HepG2 (cell line): ENCODE measurements at regions not wholly inside any gene's neighbourhood (a gene's known extent, or its start where the extent isn't known, plus 50 kb on each side); places are given as distances from the start of the nearest gene placed in this dataset.

Source experiments
- ATAC-seq: fragments of 200-7000 bp; cut with Tn5 transposase; 3 replicates; pipeline ENCODE4 v1.9.1; 2020; ENCODE audit warnings: mild to moderate bottlenecking, moderate library complexity
- BruUV-seq: library from RNA; stranded (reverse); fragments of 400-500 nt; replicated peaks from 2 replicates; lab custom pipeline; 2021; lab: Mats Ljungman, UMichigan
- CTCF ChIA-PET: fragments of 300-600 bp; formaldehyde crosslinking; extraction: SDS; loops from one replicate; lab custom pipeline; 2021; ENCODE audit warnings: low total read pairs, inconsistent platforms, low intra/inter-chr PET ratio; lab: Yijun Ruan, JAX
- POLR2A ChIA-PET: fragments of 350-600 bp; sonication (Branson Sonifier 250); formaldehyde crosslinking; loops from one replicate; lab custom pipeline; 2020; ENCODE audit warnings: antibody characterized with exemption, inconsistent platforms; lab: Yijun Ruan, JAX
- DNase-seq: peaks from one replicate; pipeline ENCODE4 v3.0.0-alpha.2; 2015; ENCODE audit warnings: low spot score
- FAIRE-seq: peaks from 3 replicates; lab custom pipeline; 2011; peaks lifted over from hg19 to GRCh38; lab: Jason Lieb, UNC
- H2AFZ ChIP-seq: one replicate; pipeline ENCODE4 v1.6.1; 2011; ENCODE audit warnings: low read length, inconsistent platforms
- H3K27ac ChIP-seq: fragments of 300-600 bp; 3 replicates; pipeline ENCODE4 v1.8.0; 2011; ENCODE audit warnings: mixed run types, mild to moderate bottlenecking, mixed read lengths, low read length, inconsistent platforms; ENCODE audit not compliant: insufficient read depth; ENCODE audit errors: extremely low read length
- H3K27me3 ChIP-seq, 2 experiments: fragments of 200-600 bp in 1 of 2; 2 replicates in 1 of 2; 3 replicates in 1 of 2; pipeline versions ENCODE4 v1.6.0 to v1.8.0; 2011; ENCODE audit warnings: low read length in 2 of 2, mild to moderate bottlenecking in 2 of 2, moderate library complexity in 2 of 2, inconsistent platforms in 1 of 2; ENCODE audit not compliant: insufficient read depth in 2 of 2, control insufficient read depth in 1 of 2
- H3K36me3 ChIP-seq, 2 experiments: fragments of 200-600 bp in 1 of 2; replicated peaks in 1 of 2; 2 replicates in 1 of 2; 3 replicates in 1 of 2; pipeline versions ENCODE4 v1.5.1 to v1.8.0; 2011; ENCODE audit warnings: low read length in 2 of 2, inconsistent platforms in 1 of 2; ENCODE audit not compliant: insufficient read depth in 2 of 2, control insufficient read depth in 1 of 2
- H3K4me1 ChIP-seq: 2 replicates; pipeline ENCODE4 v1.5.1; 2012; ENCODE audit warnings: low read length, inconsistent platforms; ENCODE audit not compliant: insufficient read depth
- H3K4me2 ChIP-seq: 2 replicates; pipeline ENCODE4 v1.6.0; 2011; ENCODE audit warnings: low read depth, low read length, inconsistent platforms
- H3K4me3 ChIP-seq, 3 experiments: fragments of 200-600 bp in 1 of 3; sonication (generic), shearing (Covaris generic) in 1 of 3; replicated peaks in 1 of 3; 2 replicates each; pipeline ENCODE4 v1.5.1; 2011 to 2016; ENCODE audit warnings: low read length in 3 of 3, inconsistent platforms in 2 of 3, low read depth in 2 of 3, mild to moderate bottlenecking in 2 of 3, control low read depth in 1 of 3, mixed read lengths in 1 of 3; ENCODE audit not compliant: insufficient read depth in 1 of 3
- H3K79me2 ChIP-seq: one replicate; pipeline ENCODE4 v1.6.1; 2011; ENCODE audit warnings: low read length, inconsistent platforms; ENCODE audit not compliant: insufficient read depth
- H3K9ac ChIP-seq: 2 replicates; pipeline ENCODE4 v1.6.0; 2011; ENCODE audit warnings: mild to moderate bottlenecking, low read depth, low read length, inconsistent platforms; ENCODE audit not compliant: insufficient read depth
- H3K9me3 ChIP-seq: 2 replicates; pipeline ENCODE4 v1.5.1; 2012; ENCODE audit warnings: mild to moderate bottlenecking, low read length
- H4K20me1 ChIP-seq: 2 replicates; pipeline ENCODE4 v1.6.0; 2011; ENCODE audit warnings: inconsistent platforms, mild to moderate bottlenecking, low read length, moderate library complexity; ENCODE audit not compliant: insufficient read depth
- AHR ChIP-seq: IDR thresholded peaks from 2 replicates; pipeline ENCODE4 v1.6.1; 2018; ENCODE audit warnings: missing genetic modification reagents, missing compliant biosample characterization
- CAMTA2 ChIP-seq: sonication (generic); formaldehyde crosslinking; IDR thresholded peaks from 2 replicates; pipeline ENCODE4 v1.4.0; 2020; ENCODE audit warnings: mild to moderate bottlenecking, missing genetic modification reagents, borderline replicate concordance
- EEA1 ChIP-seq: sonication (generic); formaldehyde crosslinking; IDR thresholded peaks from 2 replicates; pipeline ENCODE4 v1.5.1; 2020; ENCODE audit warnings: mild to moderate bottlenecking, missing genetic modification reagents, borderline replicate concordance
- ETV6 ChIP-seq: sonication (generic); formaldehyde crosslinking; conservative IDR thresholded peaks from 2 replicates; pipeline ENCODE4 v1.4.0; 2020; ENCODE audit warnings: missing genetic modification reagents
- FOSL1 ChIP-seq: sonication (generic); formaldehyde crosslinking; IDR thresholded peaks from 2 replicates; pipeline ENCODE4 v1.9.0; 2021; ENCODE audit warnings: missing genetic modification reagents, borderline replicate concordance
- HMG20B ChIP-seq: conservative IDR thresholded peaks from 2 replicates; pipeline ENCODE4 v1.6.1; 2016; ENCODE audit warnings: missing genetic modification reagents, missing compliant biosample characterization
- HNRNPH1 ChIP-seq: fragments of 200-400 bp; formaldehyde crosslinking; optimal IDR thresholded peaks from 2 replicates; pipeline ENCODE3; 2017; ENCODE audit warnings: mild to moderate bottlenecking, low read depth, low read length
- MIER2 ChIP-seq: IDR thresholded peaks from 2 replicates; pipeline ENCODE4 v1.6.1; 2016; ENCODE audit warnings: missing biosample characterization, missing genetic modification reagents
- NR2F2 ChIP-seq: IDR thresholded peaks from 2 replicates; pipeline ENCODE4 v1.6.1; 2012; ENCODE audit warnings: low read depth, inconsistent platforms, borderline replicate concordance
- ZBTB7B ChIP-seq: sonication (generic); formaldehyde crosslinking; IDR thresholded peaks from 2 replicates; pipeline ENCODE4 v1.4.0; 2020; ENCODE audit warnings: missing genetic modification reagents
- ZNF260 ChIP-seq: sonication (generic); formaldehyde crosslinking; IDR thresholded peaks from 2 replicates; pipeline ENCODE4 v1.4.0; 2020; ENCODE audit warnings: missing genetic modification reagents, low read depth, mild to moderate bottlenecking, borderline replicate concordance
- ZNF614 ChIP-seq: IDR thresholded peaks from 2 replicates; pipeline ENCODE4 v1.6.1; 2018; ENCODE audit warnings: missing biosample characterization, missing genetic modification reagents, inconsistent platforms, borderline replicate concordance
- WGBS: methylation state at CpG from one replicate; pipeline ENCODE4 v1.1.6; 2017; ENCODE audit warnings: low lambda C conversion rate; 5-methylcytosine and 5-hydroxymethylcytosine counted together
- in situ Hi-C: cut with HindIII; loops from 2 replicates; pipeline ENCODE4 v1.10.0; 2017; ENCODE audit warnings: low pct_unique_long_range_greater_than_20kb; ENCODE audit not compliant: extremely low pct_ligation_motif_present
- intact Hi-C: fragments of 100-400 bp; cut with micrococcal nuclease; formaldehyde crosslinking; loops from one replicate; pipeline ENCODE4 v1.10.0; 2022; ENCODE audit not compliant: unreplicated experiment
- TF ChIP-seq, protein P1 (sequence below): sonication (generic); formaldehyde crosslinking; IDR thresholded peaks from 2 replicates; pipeline ENCODE4 v1.9.0; 2021; ENCODE audit warnings: mild to moderate bottlenecking, missing genetic modification reagents
- TF ChIP-seq, protein P2 (sequence below): sonication (generic); formaldehyde crosslinking; IDR thresholded peaks from 2 replicates; pipeline ENCODE4 v1.4.0; 2020; ENCODE audit warnings: missing genetic modification reagents, borderline replicate concordance

- intact Hi-C loops: no loop called here
- POLR2A ChIA-PET: no interaction called here
- no peaks in the 10 kb centered on the region for H4K20me1 ChIP-seq
- no peaks in the 10 kb centered on the region for H3K79me2 ChIP-seq
- ATAC-seq (no peak), DNase-seq (no peak), FAIRE-seq (no peak)
- 0 out of 5 replicates have a peak, but pooled peaks cover 0 to 4% of the 10 kb centered on the region in 2 experiments for H3K27me3 ChIP-seq
- no peak overlapping the region for H3K4me3 ChIP-seq
- H2AFZ ChIP-seq: peak overlapping the region; percentile 18
- CTCF ChIA-PET: no interaction called here
- no peak for TF ChIP-seq HMG20B (CRISPR knock-in tag)
- TF ChIP-seq HNRNPH1: no peak
- no peak for TF ChIP-seq ETV6
- TF ChIP-seq AHR (CRISPR knock-in tag): no peak
- no peak for TF ChIP-seq FOSL1 (CRISPR knock-in tag)
- no peak for TF ChIP-seq MIER2 (CRISPR knock-in tag)
- TF ChIP-seq, protein P1, sequence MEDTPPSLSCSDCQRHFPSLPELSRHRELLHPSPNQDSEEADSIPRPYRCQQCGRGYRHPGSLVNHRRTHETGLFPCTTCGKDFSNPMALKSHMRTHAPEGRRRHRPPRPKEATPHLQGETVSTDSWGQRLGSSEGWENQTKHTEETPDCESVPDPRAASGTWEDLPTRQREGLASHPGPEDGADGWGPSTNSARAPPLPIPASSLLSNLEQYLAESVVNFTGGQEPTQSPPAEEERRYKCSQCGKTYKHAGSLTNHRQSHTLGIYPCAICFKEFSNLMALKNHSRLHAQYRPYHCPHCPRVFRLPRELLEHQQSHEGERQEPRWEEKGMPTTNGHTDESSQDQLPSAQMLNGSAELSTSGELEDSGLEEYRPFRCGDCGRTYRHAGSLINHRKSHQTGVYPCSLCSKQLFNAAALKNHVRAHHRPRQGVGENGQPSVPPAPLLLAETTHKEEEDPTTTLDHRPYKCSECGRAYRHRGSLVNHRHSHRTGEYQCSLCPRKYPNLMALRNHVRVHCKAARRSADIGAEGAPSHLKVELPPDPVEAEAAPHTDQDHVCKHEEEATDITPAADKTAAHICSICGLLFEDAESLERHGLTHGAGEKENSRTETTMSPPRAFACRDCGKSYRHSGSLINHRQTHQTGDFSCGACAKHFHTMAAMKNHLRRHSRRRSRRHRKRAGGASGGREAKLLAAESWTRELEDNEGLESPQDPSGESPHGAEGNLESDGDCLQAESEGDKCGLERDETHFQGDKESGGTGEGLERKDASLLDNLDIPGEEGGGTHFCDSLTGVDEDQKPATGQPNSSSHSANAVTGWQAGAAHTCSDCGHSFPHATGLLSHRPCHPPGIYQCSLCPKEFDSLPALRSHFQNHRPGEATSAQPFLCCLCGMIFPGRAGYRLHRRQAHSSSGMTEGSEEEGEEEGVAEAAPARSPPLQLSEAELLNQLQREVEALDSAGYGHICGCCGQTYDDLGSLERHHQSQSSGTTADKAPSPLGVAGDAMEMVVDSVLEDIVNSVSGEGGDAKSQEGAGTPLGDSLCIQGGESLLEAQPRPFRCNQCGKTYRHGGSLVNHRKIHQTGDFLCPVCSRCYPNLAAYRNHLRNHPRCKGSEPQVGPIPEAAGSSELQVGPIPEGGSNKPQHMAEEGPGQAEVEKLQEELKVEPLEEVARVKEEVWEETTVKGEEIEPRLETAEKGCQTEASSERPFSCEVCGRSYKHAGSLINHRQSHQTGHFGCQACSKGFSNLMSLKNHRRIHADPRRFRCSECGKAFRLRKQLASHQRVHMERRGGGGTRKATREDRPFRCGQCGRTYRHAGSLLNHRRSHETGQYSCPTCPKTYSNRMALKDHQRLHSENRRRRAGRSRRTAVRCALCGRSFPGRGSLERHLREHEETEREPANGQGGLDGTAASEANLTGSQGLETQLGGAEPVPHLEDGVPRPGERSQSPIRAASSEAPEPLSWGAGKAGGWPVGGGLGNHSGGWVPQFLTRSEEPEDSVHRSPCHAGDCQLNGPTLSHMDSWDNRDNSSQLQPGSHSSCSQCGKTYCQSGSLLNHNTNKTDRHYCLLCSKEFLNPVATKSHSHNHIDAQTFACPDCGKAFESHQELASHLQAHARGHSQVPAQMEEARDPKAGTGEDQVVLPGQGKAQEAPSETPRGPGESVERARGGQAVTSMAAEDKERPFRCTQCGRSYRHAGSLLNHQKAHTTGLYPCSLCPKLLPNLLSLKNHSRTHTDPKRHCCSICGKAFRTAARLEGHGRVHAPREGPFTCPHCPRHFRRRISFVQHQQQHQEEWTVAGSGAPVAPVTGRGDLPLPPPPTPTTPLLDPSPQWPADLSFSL (CRISPR knock-in tag): no peak
- TF ChIP-seq ZNF614: no peak
- no peak for TF ChIP-seq NR2F2
- TF ChIP-seq EEA1 (CRISPR knock-in tag): no peak
- TF ChIP-seq ZBTB7B (CRISPR knock-in tag): no peak
- TF ChIP-seq, protein P2, sequence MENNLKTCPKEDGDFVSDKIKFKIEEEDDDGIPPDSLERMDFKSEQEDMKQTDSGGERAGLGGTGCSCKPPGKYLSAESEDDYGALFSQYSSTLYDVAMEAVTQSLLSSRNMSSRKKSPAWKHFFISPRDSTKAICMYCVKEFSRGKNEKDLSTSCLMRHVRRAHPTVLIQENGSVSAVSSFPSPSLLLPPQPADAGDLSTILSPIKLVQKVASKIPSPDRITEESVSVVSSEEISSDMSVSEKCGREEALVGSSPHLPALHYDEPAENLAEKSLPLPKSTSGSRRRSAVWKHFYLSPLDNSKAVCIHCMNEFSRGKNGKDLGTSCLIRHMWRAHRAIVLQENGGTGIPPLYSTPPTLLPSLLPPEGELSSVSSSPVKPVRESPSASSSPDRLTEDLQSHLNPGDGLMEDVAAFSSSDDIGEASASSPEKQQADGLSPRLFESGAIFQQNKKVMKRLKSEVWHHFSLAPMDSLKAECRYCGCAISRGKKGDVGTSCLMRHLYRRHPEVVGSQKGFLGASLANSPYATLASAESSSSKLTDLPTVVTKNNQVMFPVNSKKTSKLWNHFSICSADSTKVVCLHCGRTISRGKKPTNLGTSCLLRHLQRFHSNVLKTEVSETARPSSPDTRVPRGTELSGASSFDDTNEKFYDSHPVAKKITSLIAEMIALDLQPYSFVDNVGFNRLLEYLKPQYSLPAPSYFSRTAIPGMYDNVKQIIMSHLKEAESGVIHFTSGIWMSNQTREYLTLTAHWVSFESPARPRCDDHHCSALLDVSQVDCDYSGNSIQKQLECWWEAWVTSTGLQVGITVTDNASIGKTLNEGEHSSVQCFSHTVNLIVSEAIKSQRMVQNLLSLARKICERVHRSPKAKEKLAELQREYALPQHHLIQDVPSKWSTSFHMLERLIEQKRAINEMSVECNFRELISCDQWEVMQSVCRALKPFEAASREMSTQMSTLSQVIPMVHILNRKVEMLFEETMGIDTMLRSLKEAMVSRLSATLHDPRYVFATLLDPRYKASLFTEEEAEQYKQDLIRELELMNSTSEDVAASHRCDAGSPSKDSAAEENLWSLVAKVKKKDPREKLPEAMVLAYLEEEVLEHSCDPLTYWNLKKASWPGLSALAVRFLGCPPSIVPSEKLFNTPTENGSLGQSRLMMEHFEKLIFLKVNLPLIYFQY (CRISPR knock-in tag): no peak
- TF ChIP-seq ZNF260: no peak
- no peak for TF ChIP-seq CAMTA2
- WGBS: 98% methylated on average over 1 of the region's 1 CpG
- peaks cover 29% of the 10 kb centered on the region for H3K4me1 ChIP-seq
- no peaks in the 10 kb centered on the region; the same call in 1 of the 2 replicates for H3K9me3 ChIP-seq
- no peak overlapping the region for H3K9ac ChIP-seq
- in situ Hi-C loops: no loop called here
- no peak overlapping the region for H3K4me2 ChIP-seq
- H3K27ac ChIP-seq: no peak overlapping the region
- no TSS peak for BruUV-seq
- no peaks in the 10 kb centered on the region for H3K36me3 ChIP-seq
These were observed 244.9 kb downstream of the NDFIP2 start for GRCh38 chr13:79725841-79726240.
